ENCODE measurements at regions not wholly inside any gene's neighbourhood (a gene's known extent, or its start where the extent isn't known, plus 50 kb on each side); places are given as distances from the start of the nearest gene placed in this dataset.

DNA sequence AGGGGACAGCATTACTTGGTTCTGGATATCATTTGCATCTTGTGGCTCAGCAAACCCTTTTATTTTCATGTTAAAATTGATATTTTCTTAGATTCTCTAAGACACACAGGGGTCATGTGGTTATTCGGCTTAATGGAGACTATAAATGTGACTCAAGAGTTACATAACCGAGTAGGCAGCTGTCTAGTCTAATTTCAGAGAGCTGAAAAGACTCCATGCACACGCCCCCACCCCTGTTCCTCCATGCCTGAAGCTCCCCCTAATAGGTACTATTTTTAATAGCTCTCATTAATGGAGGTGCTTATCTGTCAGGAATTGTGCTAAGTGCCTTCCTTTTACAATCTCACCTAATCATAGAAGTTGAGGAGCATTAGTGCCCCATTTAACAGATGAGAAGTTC, 189.2 kb upstream of the ARHGAP20 start:
- POLR2A ChIA-PET: no interaction called here

DNA sequence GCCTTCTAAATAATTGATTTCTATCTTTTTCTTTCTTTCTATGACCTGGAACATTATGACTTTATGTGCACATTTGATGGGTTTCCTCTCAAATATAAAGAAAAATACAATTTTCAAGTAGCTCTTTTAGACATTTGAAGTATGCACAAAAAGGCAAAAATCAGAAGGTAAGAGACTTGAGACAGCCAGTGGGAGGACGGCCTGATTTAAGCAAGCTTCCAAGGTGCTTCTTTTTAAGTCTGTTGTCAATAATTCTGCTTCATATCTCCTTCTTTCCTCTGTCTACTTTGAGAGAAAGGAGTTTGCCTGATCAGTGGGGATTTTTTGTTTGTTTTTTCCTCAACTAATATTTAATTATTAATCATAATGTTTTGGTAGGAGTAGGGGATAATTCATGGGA, 188.2 kb upstream of the ARHGAP20 start:
- CTCF ChIA-PET: no interaction called here
- DNase-seq (ENCODE audit: extremely low spot score): no peak
- TF ChIP-seq TARDBP (IDR thresholded peaks at IDR 0.05) (no peak), ARNT (IDR thresholded peaks at IDR 0.05) (no peak), ELF4 (IDR thresholded peaks at IDR 0.05) (no peak), SP1 (IDR thresholded peaks at IDR 0.05) (no peak), CTBP1 (IDR thresholded peaks at IDR 0.05; ENCODE audit: borderline replicate concordance) (no peak), L3MBTL2 (conservative IDR thresholded peaks at IDR 0.05) (no peak), HDGF (IDR thresholded peaks at IDR 0.05; ENCODE audit: borderline replicate concordance) (no peak), FOXA1 (IDR thresholded peaks at IDR 0.05) (no peak), ZNF384 (IDR thresholded peaks at IDR 0.05) (no peak), LEF1 (IDR thresholded peaks at IDR 0.05; ENCODE audit: borderline replicate concordance) (no peak), FOXM1 (IDR thresholded peaks at IDR 0.05; ENCODE audit: borderline replicate concordance) (no peak), NFRKB (IDR thresholded peaks at IDR 0.05) (no peak), SUZ12 (IDR thresholded peaks at IDR 0.05) (no peak), BHLHE40 (IDR thresholded peaks at IDR 0.05; ENCODE audit: borderline replicate concordance) (no peak), FOXK2 (IDR thresholded peaks at IDR 0.05) (no peak)
- TF ChIP-seq, protein P1, sequence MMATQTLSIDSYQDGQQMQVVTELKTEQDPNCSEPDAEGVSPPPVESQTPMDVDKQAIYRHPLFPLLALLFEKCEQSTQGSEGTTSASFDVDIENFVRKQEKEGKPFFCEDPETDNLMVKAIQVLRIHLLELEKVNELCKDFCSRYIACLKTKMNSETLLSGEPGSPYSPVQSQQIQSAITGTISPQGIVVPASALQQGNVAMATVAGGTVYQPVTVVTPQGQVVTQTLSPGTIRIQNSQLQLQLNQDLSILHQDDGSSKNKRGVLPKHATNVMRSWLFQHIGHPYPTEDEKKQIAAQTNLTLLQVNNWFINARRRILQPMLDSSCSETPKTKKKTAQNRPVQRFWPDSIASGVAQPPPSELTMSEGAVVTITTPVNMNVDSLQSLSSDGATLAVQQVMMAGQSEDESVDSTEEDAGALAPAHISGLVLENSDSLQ (IDR thresholded peaks at IDR 0.05): no peak
- POLR2A ChIA-PET: no interaction called here

More for the DNA sequence above, 189.2 kb upstream of the ARHGAP20 start:
- no peak for DNase-seq (ENCODE audit: extremely low spot score)
- no peak for TF ChIP-seq CTBP1 (IDR thresholded peaks at IDR 0.05; ENCODE audit: borderline replicate concordance)
- no peak for TF ChIP-seq NFRKB (IDR thresholded peaks at IDR 0.05)
- TF ChIP-seq SUZ12 (IDR thresholded peaks at IDR 0.05): no peak
- TF ChIP-seq BHLHE40 (IDR thresholded peaks at IDR 0.05; ENCODE audit: borderline replicate concordance): no peak
- no peak for TF ChIP-seq FOXK2 (IDR thresholded peaks at IDR 0.05)
- no peak for TF ChIP-seq TARDBP (IDR thresholded peaks at IDR 0.05)
- no peak for TF ChIP-seq L3MBTL2 (conservative IDR thresholded peaks at IDR 0.05)
- no peak for TF ChIP-seq FOXM1 (IDR thresholded peaks at IDR 0.05; ENCODE audit: borderline replicate concordance)
- CTCF ChIA-PET: no interaction called here

DNA sequence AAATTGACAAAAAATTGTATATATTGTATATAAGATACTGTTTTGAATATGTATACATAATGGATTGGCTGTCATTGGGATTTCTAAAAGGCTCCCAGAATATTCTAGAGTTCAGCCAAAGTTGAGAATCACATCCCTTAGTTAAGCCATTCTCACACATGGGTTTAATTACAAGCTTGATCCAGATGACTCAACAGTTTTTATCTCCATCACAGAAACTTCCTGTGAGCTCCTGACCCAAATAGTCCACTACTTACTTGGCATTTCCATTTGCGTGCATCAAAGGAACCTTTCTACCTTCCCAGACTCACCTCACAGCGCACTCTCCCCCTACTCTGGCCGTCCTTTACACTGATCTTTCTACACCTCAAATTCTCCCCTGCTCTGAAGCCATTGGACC, 184.8 kb upstream of the ARHGAP20 start:
- TF ChIP-seq HDGF (IDR thresholded peaks at IDR 0.05; ENCODE audit: borderline replicate concordance) (no peak), CTBP1 (IDR thresholded peaks at IDR 0.05; ENCODE audit: borderline replicate concordance) (no peak)
- no peak for DNase-seq (ENCODE audit: extremely low spot score)
- ChIA-PET POLR2A (no interaction called here), CTCF (no interaction called here)

DNA sequence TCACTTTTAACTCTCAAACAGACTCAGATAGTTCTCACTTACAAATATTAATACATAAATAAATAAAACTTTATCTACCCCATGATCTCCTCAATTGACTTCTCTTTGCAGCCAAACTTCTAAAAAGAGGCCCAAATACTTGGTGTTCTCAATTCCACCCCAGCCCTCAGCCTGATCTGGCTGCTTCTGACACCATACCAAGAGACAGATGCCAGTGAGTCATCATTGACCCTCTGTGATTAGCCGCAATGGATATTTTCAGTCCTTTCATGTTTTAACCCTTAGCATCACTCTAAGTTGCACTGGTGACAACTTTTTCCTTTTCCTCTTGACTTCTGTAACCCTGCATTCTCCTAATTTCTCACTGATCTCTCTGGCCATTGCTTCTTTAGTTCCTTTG, 184.1 kb upstream of the ARHGAP20 start:
- TF ChIP-seq L3MBTL2 (conservative IDR thresholded peaks at IDR 0.05) (no peak), TARDBP (IDR thresholded peaks at IDR 0.05) (no peak), FOXK2 (IDR thresholded peaks at IDR 0.05) (no peak), BHLHE40 (IDR thresholded peaks at IDR 0.05; ENCODE audit: borderline replicate concordance) (no peak), SP1 (IDR thresholded peaks at IDR 0.05) (no peak), ZNF384 (IDR thresholded peaks at IDR 0.05) (no peak), FOXM1 (IDR thresholded peaks at IDR 0.05; ENCODE audit: borderline replicate concordance) (no peak), ELF4 (IDR thresholded peaks at IDR 0.05) (no peak), CTBP1 (IDR thresholded peaks at IDR 0.05; ENCODE audit: borderline replicate concordance) (no peak), LEF1 (IDR thresholded peaks at IDR 0.05; ENCODE audit: borderline replicate concordance) (no peak), HDGF (IDR thresholded peaks at IDR 0.05; ENCODE audit: borderline replicate concordance) (no peak), SUZ12 (IDR thresholded peaks at IDR 0.05) (no peak), FOXA1 (IDR thresholded peaks at IDR 0.05) (no peak), NFRKB (IDR thresholded peaks at IDR 0.05) (no peak), ARNT (IDR thresholded peaks at IDR 0.05) (no peak)
- TF ChIP-seq, protein P1 (IDR thresholded peaks at IDR 0.05): no peak
- no peak for DNase-seq (ENCODE audit: extremely low spot score)
- CTCF ChIA-PET: no interaction called here
- POLR2A ChIA-PET: no interaction called here

DNA sequence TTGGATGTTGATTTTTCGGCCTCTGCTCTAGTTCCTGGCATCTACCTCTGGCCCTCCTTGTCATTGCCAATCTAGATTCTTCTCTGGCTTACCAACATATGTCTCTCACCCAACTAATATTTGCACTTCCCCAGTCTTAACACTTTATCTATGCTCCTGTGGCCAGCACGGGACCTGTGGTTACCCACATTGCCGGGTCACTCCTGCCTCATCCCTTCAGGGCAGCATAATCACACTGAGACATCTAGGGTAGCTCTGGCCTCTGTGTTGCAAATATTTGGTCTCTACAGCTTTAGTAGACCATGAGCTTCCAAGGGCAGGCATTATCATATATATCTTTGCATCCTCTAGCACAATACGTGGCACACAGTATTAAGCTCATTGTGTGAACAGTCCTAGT, 182.0 kb upstream of the ARHGAP20 start:
- ChIA-PET CTCF (no interaction called here), POLR2A (no interaction called here)
- DNase-seq (ENCODE audit: extremely low spot score): no peak

DNA sequence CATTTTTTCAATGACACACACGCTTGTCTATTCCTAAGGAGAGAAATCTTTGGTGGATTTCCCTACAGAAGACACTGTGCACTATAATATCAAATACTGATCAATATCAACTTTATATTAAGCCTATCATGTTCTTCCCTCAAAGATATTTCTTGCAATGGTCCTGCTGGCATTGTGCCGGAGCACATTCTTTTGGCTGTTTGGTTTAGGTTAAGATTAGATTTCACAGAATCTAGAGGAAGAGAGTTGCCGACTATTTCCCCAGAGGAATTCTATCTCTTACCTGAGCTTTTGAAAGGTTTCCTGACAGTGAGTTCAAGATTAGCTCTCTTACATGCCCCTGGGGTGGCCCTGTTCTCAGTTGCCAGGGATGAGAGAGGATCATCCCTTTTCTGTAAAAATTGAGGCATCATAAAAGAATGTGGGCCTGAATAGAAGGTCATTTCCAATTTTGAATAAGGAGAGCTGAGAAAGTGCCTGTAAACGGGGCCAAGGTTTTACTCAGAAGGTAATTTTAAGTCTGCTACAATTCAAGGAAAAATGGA, 180.6 kb upstream of the ARHGAP20 start:
- POLR2A ChIA-PET: no interaction called here
- no peak for TF ChIP-seq HDGF (IDR thresholded peaks at IDR 0.05; ENCODE audit: borderline replicate concordance)
- TF ChIP-seq ARNT (IDR thresholded peaks at IDR 0.05): no peak
- CTCF ChIA-PET: no interaction called here
- no peak for DNase-seq (ENCODE audit: extremely low spot score)

More for the DNA sequence above, 182.0 kb upstream of the ARHGAP20 start:
- TF ChIP-seq ELF4 (IDR thresholded peaks at IDR 0.05): no peak
- TF ChIP-seq, protein P1 (IDR thresholded peaks at IDR 0.05): no peak
- TF ChIP-seq ARNT (IDR thresholded peaks at IDR 0.05): no peak
- TF ChIP-seq NFRKB (IDR thresholded peaks at IDR 0.05): no peak
- no peak for TF ChIP-seq LEF1 (IDR thresholded peaks at IDR 0.05; ENCODE audit: borderline replicate concordance)
- no peak for TF ChIP-seq L3MBTL2 (conservative IDR thresholded peaks at IDR 0.05)
- TF ChIP-seq ZNF384 (IDR thresholded peaks at IDR 0.05): no peak

DNA sequence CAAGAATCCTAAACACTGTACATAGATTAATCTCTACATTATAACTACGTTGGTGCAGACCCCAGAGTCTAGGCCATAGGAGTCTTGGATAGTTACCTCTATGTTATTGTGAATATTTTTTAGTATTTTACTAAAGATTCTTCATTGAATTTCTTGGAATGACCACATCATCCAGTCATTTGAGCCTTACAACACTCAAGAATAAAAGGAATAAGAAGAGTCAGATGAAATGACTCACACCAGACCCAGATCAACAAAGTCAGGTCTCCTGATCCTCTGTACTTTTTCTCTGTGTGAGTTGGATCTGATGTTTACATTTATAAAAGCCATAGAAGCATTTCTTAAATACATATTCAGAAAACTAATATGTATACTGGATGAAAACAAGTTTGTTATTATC, 179.2 kb upstream of the ARHGAP20 start:
- POLR2A ChIA-PET: no interaction called here
- CTCF ChIA-PET: no interaction called here
- TF ChIP-seq LEF1 (IDR thresholded peaks at IDR 0.05; ENCODE audit: borderline replicate concordance) (no peak), HDGF (IDR thresholded peaks at IDR 0.05; ENCODE audit: borderline replicate concordance) (no peak), ELF4 (IDR thresholded peaks at IDR 0.05) (no peak), L3MBTL2 (conservative IDR thresholded peaks at IDR 0.05) (no peak), NFRKB (IDR thresholded peaks at IDR 0.05) (no peak), SUZ12 (IDR thresholded peaks at IDR 0.05) (no peak), ARNT (IDR thresholded peaks at IDR 0.05) (no peak), FOXM1 (IDR thresholded peaks at IDR 0.05; ENCODE audit: borderline replicate concordance) (no peak), CTBP1 (IDR thresholded peaks at IDR 0.05; ENCODE audit: borderline replicate concordance) (no peak), BHLHE40 (IDR thresholded peaks at IDR 0.05; ENCODE audit: borderline replicate concordance) (no peak), FOXA1 (IDR thresholded peaks at IDR 0.05) (no peak), ZNF384 (IDR thresholded peaks at IDR 0.05) (no peak), SP1 (IDR thresholded peaks at IDR 0.05) (no peak), FOXK2 (IDR thresholded peaks at IDR 0.05) (no peak), TARDBP (IDR thresholded peaks at IDR 0.05) (no peak)
- TF ChIP-seq, protein P1 (IDR thresholded peaks at IDR 0.05): no peak
- DNase-seq (ENCODE audit: extremely low spot score): no peak
